ENCODE measurements at regions not wholly inside any gene's neighbourhood (a gene's known extent, or its start where the extent isn't known, plus 50 kb on each side); places are given as distances from the start of the nearest gene placed in this dataset.

DNA sequence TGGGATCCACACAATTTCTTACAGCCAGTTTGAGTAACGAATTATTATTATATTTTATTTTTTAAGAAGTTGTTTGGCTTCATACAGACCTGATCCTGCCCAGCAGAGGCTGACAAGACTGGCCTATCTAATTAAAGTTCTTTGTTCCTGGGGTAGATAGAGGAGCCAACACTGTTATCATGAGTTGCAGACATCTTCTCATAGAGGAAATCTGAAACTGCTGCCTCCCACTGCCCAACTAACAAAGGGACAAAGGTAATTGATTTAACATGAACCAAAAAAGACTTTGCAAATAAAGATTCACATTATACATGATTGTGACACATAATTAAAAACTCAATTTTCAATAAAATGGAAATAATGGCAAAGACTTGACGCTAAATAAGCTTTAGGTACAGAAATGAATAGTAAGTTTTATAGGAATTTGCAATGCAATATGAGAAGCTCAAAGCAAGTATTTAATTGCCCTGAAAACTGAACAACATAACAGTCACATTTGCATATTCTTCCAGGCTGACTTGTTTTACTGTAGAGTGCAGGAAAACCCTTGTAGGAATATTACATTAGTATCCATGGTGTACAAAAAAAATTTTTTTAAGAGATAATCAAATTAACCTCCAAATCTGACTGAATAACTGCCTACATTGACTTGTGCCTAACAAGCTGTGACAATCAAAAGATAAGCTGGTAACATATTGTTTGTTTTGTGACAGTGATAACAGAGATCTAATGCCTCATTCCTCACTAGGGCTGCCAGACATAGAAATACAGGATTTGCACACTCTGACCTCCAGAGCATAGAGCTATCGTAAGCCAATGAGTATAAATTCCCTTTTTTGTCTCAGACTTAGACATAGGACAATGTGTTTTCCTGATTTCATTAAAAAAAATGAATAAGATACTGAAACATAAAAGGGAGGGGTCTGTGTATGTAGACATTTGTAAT lies 273.2 kb downstream of the MFSD1 start:
- DNase-seq: no peak
- H3K27ac Mint-ChIP-seq: no peak overlapping the region
- TF ChIP-seq, protein P1, sequence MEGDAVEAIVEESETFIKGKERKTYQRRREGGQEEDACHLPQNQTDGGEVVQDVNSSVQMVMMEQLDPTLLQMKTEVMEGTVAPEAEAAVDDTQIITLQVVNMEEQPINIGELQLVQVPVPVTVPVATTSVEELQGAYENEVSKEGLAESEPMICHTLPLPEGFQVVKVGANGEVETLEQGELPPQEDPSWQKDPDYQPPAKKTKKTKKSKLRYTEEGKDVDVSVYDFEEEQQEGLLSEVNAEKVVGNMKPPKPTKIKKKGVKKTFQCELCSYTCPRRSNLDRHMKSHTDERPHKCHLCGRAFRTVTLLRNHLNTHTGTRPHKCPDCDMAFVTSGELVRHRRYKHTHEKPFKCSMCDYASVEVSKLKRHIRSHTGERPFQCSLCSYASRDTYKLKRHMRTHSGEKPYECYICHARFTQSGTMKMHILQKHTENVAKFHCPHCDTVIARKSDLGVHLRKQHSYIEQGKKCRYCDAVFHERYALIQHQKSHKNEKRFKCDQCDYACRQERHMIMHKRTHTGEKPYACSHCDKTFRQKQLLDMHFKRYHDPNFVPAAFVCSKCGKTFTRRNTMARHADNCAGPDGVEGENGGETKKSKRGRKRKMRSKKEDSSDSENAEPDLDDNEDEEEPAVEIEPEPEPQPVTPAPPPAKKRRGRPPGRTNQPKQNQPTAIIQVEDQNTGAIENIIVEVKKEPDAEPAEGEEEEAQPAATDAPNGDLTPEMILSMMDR (IDR thresholded peaks at IDR 0.05): no peak
- H3K4me3 Mint-ChIP-seq: no peak overlapping the region
- peaks cover 18% of the 10 kb centered on the region; the same call in 1 of the 2 replicates for H3K4me1 Mint-ChIP-seq (ENCODE audit: low read depth)
- H3K27me3 Mint-ChIP-seq (ENCODE audit: insufficient read depth): no peaks in the 10 kb centered on the region
- 0 out of 2 replicates have a peak, but pooled peaks cover 4% of the 10 kb centered on the region for H3K9me3 Mint-ChIP-seq
- H3K36me3 Mint-ChIP-seq (ENCODE audit: low read depth): no peaks in the 10 kb centered on the region

GRCh38 chr3:159077860-159078259 lies 276.0 kb downstream of the MFSD1 start:
- Mint-ChIP-seq H3K27me3 (ENCODE audit: insufficient read depth) (no peaks in the 10 kb centered on the region), H3K4me3 (no peak overlapping the region; the same call in 1 of the 2 replicates), H3K4me1 (ENCODE audit: low read depth) (peaks cover 28% of the 10 kb centered on the region; the same call in 1 of the 2 replicates), H3K9me3 (0 out of 2 replicates have a peak, but pooled peaks cover 4% of the 10 kb centered on the region), H3K36me3 (ENCODE audit: low read depth) (no peaks in the 10 kb centered on the region), H3K27ac (no peak overlapping the region)
- TF ChIP-seq, protein P1 (IDR thresholded peaks at IDR 0.05): no peak
- DNase-seq: peak; percentile 63

DNA sequence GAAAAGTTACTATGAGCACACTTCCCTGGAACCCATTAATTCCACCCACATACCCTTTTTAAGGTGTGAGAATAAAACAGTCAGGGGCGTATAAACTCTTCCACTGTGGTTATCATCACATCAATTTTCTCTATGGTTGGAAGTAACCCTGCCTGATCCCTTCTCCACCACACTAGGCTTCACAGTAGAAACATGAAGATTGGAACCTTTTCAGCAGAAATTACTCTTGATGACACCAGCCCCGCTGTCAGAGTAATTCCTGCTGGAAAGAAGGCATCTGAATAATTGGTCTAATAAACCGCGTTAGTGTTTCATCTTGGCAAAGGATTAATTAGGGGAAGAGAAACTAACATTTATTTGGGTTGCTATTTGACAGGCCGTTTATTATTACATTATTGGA lies 278.4 kb downstream of the MFSD1 start:
- H3K9me3 Mint-ChIP-seq: no peaks in the 10 kb centered on the region

GRCh38 chr3:159080821-159081220 lies 279.0 kb downstream of the MFSD1 start:
- no peaks in the 10 kb centered on the region for H3K27me3 Mint-ChIP-seq (ENCODE audit: insufficient read depth)
- no peak for DNase-seq

More for the DNA sequence above, 278.4 kb downstream of the MFSD1 start:
- no peaks in the 10 kb centered on the region for H3K27me3 Mint-ChIP-seq (ENCODE audit: insufficient read depth)
- TF ChIP-seq, protein P1 (IDR thresholded peaks at IDR 0.05): no peak
- peaks cover 28% of the 10 kb centered on the region; the same call in 1 of the 2 replicates for H3K4me1 Mint-ChIP-seq (ENCODE audit: low read depth)
- no peak overlapping the region for H3K27ac Mint-ChIP-seq
- H3K36me3 Mint-ChIP-seq (ENCODE audit: low read depth): no peaks in the 10 kb centered on the region
- DNase-seq: no peak
- no peak overlapping the region for H3K4me3 Mint-ChIP-seq

GRCh38 chr3:159082519-159082918 lies 280.7 kb downstream of the MFSD1 start:
- H3K4me3 Mint-ChIP-seq: no peak overlapping the region
- no peaks in the 10 kb centered on the region for H3K36me3 Mint-ChIP-seq (ENCODE audit: low read depth)
- TF ChIP-seq, protein P1 (IDR thresholded peaks at IDR 0.05): no peak
- H3K27me3 Mint-ChIP-seq (ENCODE audit: insufficient read depth): no peaks in the 10 kb centered on the region
- peaks cover 25% of the 10 kb centered on the region; the same call in 1 of the 2 replicates for H3K4me1 Mint-ChIP-seq (ENCODE audit: low read depth)
- H3K27ac Mint-ChIP-seq: no peak overlapping the region
- H3K9me3 Mint-ChIP-seq: no peaks in the 10 kb centered on the region; the same call in 1 of the 2 replicates
- DNase-seq: peak; percentile 57

More at GRCh38 chr3:159080821-159081220, 279.0 kb downstream of the MFSD1 start:
- H3K27ac Mint-ChIP-seq: no peak overlapping the region
- no peaks in the 10 kb centered on the region for H3K9me3 Mint-ChIP-seq
- no peaks in the 10 kb centered on the region for H3K36me3 Mint-ChIP-seq (ENCODE audit: low read depth)
- peaks cover 28% of the 10 kb centered on the region; the same call in 1 of the 2 replicates for H3K4me1 Mint-ChIP-seq (ENCODE audit: low read depth)
- H3K4me3 Mint-ChIP-seq: no peak overlapping the region
- TF ChIP-seq, protein P1 (IDR thresholded peaks at IDR 0.05): no peak

Data from HFFc6 (cell line).